ENCODE measurements at regions not wholly inside any gene's neighbourhood (a gene's known extent, or its start where the extent isn't known, plus 50 kb on each side); places are given as distances from the start of the nearest gene placed in this dataset.

- ATAC-seq (ENCODE audit: insufficient read depth, low FRiP score) = no peak
- TF ChIP-seq CTCF (IDR thresholded peaks at IDR 0.05; ENCODE audit: control extremely low read depth, extremely low read depth) = no peak
- H3K27me3 ChIP-seq (ENCODE audit: control insufficient read depth in 3 of 3, insufficient read depth in 3 of 3, low read length in 2 of 3) = peaks cover 0 to 10% (median 0%) of the 10 kb centered on the region in 3 donors
- no peaks in the 10 kb centered on the region for H3K4me1 ChIP-seq (ENCODE audit: control insufficient read depth in 5 of 5, insufficient read depth in 5 of 5, low read length in 5 of 5)
- DNase-seq = no peak
- no peak overlapping the region for H3K4me3 ChIP-seq
- WGBS, 2 donors = 87 to 92% methylated on average over 9 of the region's 9 CpGs
- H3K9me3 ChIP-seq (ENCODE audit: control insufficient read depth in 4 of 4, insufficient read depth in 3 of 4, low read length in 3 of 4) = no peaks in the 10 kb centered on the region
- no peaks in the 10 kb centered on the region for H3K36me3 ChIP-seq (ENCODE audit: control insufficient read depth in 4 of 4, insufficient read depth in 4 of 4, low read length in 4 of 4)
- no peak overlapping the region for H3K27ac ChIP-seq (ENCODE audit: low read depth in 1 of 2, low read length in 1 of 2)
- no peak overlapping the region for H3K9ac ChIP-seq (ENCODE audit: insufficient read depth in 1 of 2, low read length in 2 of 2)
These were observed 225.4 kb downstream of the MYCN start for GRCh38 chr2:16165518-16166326.

- no peaks in the 10 kb centered on the region for H3K4me1 ChIP-seq (ENCODE audit: control insufficient read depth in 5 of 5, insufficient read depth in 5 of 5, low read length in 5 of 5)
- no peak overlapping the region for H3K9ac ChIP-seq (ENCODE audit: insufficient read depth in 1 of 2, low read length in 2 of 2)
- peaks cover 0 to 10% (median 0%) of the 10 kb centered on the region in 3 donors for H3K27me3 ChIP-seq (ENCODE audit: control insufficient read depth in 3 of 3, insufficient read depth in 3 of 3, low read length in 2 of 3)
- no peak overlapping the region for H3K27ac ChIP-seq (ENCODE audit: low read depth in 1 of 2, low read length in 1 of 2)
- no peaks in the 10 kb centered on the region for H3K36me3 ChIP-seq (ENCODE audit: control insufficient read depth in 4 of 4, insufficient read depth in 4 of 4, low read length in 4 of 4)
- TF ChIP-seq CTCF (IDR thresholded peaks at IDR 0.05; ENCODE audit: control extremely low read depth, extremely low read depth) = no peak
- H3K9me3 ChIP-seq (ENCODE audit: control insufficient read depth in 4 of 4, insufficient read depth in 3 of 4, low read length in 3 of 4) = no peaks in the 10 kb centered on the region
- no peak for ATAC-seq (ENCODE audit: insufficient read depth, low FRiP score)
- no peak overlapping the region for H3K4me3 ChIP-seq
- no peak for DNase-seq
- 83 to 93% methylated on average over 4 of the region's 4 CpGs for WGBS, 2 donors
These were observed 222.2 kb downstream of the MYCN start for GRCh38 chr2:16162491-16163040.

GRCh38 chr2:16161768-16162490, 221.6 kb downstream of the MYCN start:
- Histone ChIP-seq H3K9me3 (ENCODE audit: control insufficient read depth in 4 of 4, insufficient read depth in 3 of 4, low read length in 3 of 4) (no peaks in the 10 kb centered on the region), H3K9ac (ENCODE audit: insufficient read depth in 1 of 2, low read length in 2 of 2) (no peak overlapping the region), H3K36me3 (ENCODE audit: control insufficient read depth in 4 of 4, insufficient read depth in 4 of 4, low read length in 4 of 4) (no peaks in the 10 kb centered on the region), H3K27me3 (ENCODE audit: control insufficient read depth in 3 of 3, insufficient read depth in 3 of 3, low read length in 2 of 3) (peaks cover 0 to 7% (median 0%) of the 10 kb centered on the region in 3 donors), H3K4me3 (no peak overlapping the region), H3K4me1 (ENCODE audit: control insufficient read depth in 5 of 5, insufficient read depth in 5 of 5, low read length in 5 of 5) (no peaks in the 10 kb centered on the region), H3K27ac (ENCODE audit: low read depth in 1 of 2, low read length in 1 of 2) (no peak overlapping the region)
- ATAC-seq (ENCODE audit: insufficient read depth, low FRiP score) (no peak), DNase-seq (no peak)
- no peak for TF ChIP-seq CTCF (IDR thresholded peaks at IDR 0.05; ENCODE audit: control extremely low read depth, extremely low read depth)
- 87 to 94% methylated on average over 5 of the region's 5 CpGs for WGBS, 2 donors
